ENCODE measurements at regions not wholly inside any gene's neighbourhood (a gene's known extent, or its start where the extent isn't known, plus 50 kb on each side); places are given as distances from the start of the nearest gene placed in this dataset.
A peak's percentile ranks its signal among the peaks of the same experiment; 100 is the strongest.

- no peak overlapping the region for H3K4me3 ChIP-seq (ENCODE audit: low read length)
- peak; percentile 3 for TF ChIP-seq CTCF (IDR thresholded peaks at IDR 0.05; ENCODE audit: insufficient read depth, low read depth, low read length, missing control alignments)
These were observed 975.4 kb downstream of the ZPLD1 start for GRCh38 chr3:103410231-103410630.

GRCh38 chr3:103421460-103421859, 986.6 kb downstream of the ZPLD1 start:
- no peak overlapping the region for H3K4me3 ChIP-seq (ENCODE audit: low read length)
- TF ChIP-seq CTCF (IDR thresholded peaks at IDR 0.05; ENCODE audit: insufficient read depth, low read depth, low read length, missing control alignments), result no peak
- DNase-seq (ENCODE audit: low read depth), result no peak

More at GRCh38 chr3:103410231-103410630, 975.4 kb downstream of the ZPLD1 start:
- DNase-seq (ENCODE audit: low read depth), result no peak

GRCh38 chr3:103437883-103438282, 1003.1 kb downstream of the ZPLD1 start:
- TF ChIP-seq CTCF (IDR thresholded peaks at IDR 0.05; ENCODE audit: insufficient read depth, low read depth, low read length, missing control alignments), result no peak
- no peak for DNase-seq (ENCODE audit: low read depth)
- no peak overlapping the region for H3K4me3 ChIP-seq (ENCODE audit: low read length)

- no peak for TF ChIP-seq CTCF (IDR thresholded peaks at IDR 0.05; ENCODE audit: insufficient read depth, low read depth, low read length, missing control alignments)
- DNase-seq (ENCODE audit: low read depth), result peak; percentile 35
- H3K4me3 ChIP-seq (ENCODE audit: low read length), result no peak overlapping the region
These were observed 1005.9 kb downstream of the ZPLD1 start for GRCh38 chr3:103440539-103441203.

- TF ChIP-seq CTCF (IDR thresholded peaks at IDR 0.05; ENCODE audit: insufficient read depth, low read depth, low read length, missing control alignments), result no peak
- H3K4me3 ChIP-seq (ENCODE audit: low read length), result no peak overlapping the region
- no peak for DNase-seq (ENCODE audit: low read depth)
These were observed 1012.3 kb downstream of the ZPLD1 start for GRCh38 chr3:103446953-103447629.

GRCh38 chr3:103453152-103453551, 1018.3 kb downstream of the ZPLD1 start:
- TF ChIP-seq CTCF (IDR thresholded peaks at IDR 0.05; ENCODE audit: insufficient read depth, low read depth, low read length, missing control alignments), result no peak

More at GRCh38 chr3:103453152-103453551, 1018.3 kb downstream of the ZPLD1 start:
- H3K4me3 ChIP-seq (ENCODE audit: low read length), result no peak overlapping the region
- no peak for DNase-seq (ENCODE audit: low read depth)
